Left lung (tissue), 4 donors: ENCODE measurements at regions not wholly inside any gene's neighbourhood (a gene's known extent, or its start where the extent isn't known, plus 50 kb on each side); places are given as distances from the start of the nearest gene placed in this dataset.

Experiments
- ATAC-seq: fragments of 200-7000 bp; cut with Tn5 transposase; one replicate; pipeline ENCODE4 v1.9.1; 2020; ENCODE audit warnings: moderate library complexity
- DNase-seq, 4 donors: peaks; one replicate each; pipeline ENCODE4 v3.0.0-alpha.2; 2013 to 2020
- H3K27ac ChIP-seq, 2 donors: fragments of 200-600 bp; sonication (generic) in 1 of 2; one replicate each; pipeline versions ENCODE4 v1.5.0 to v1.8.0; 2020 to 2021
- H3K27me3 ChIP-seq, 2 donors: fragments of 200-600 bp; sonication (generic) in 1 of 2; one replicate each; pipeline versions ENCODE4 v1.5.0 to v1.8.0; 2020 to 2021
- H3K36me3 ChIP-seq, 2 donors: fragments of 200-600 bp; sonication (generic) in 1 of 2; one replicate each; pipeline versions ENCODE4 v1.5.0 to v1.8.0; 2020 to 2021
- H3K4me1 ChIP-seq, 2 donors: fragments of 200-600 bp; one replicate each; pipeline ENCODE4 v1.8.0; 2021
- H3K4me3 ChIP-seq, 2 donors: fragments of 200-600 bp; sonication (generic) in 1 of 2; one replicate each; pipeline versions ENCODE4 v1.5.0 to v1.8.0; 2020 to 2021; ENCODE audit warnings: mild to moderate bottlenecking in 1 of 2
- H3K9me3 ChIP-seq, 2 donors: fragments of 200-600 bp; sonication (generic) in 1 of 2; one replicate each; pipeline versions ENCODE4 v1.5.0 to v1.8.0; 2020 to 2021
- intact Hi-C, 2 donors: fragments of 100-400 bp; cut with DNase I; formaldehyde crosslinking; loops; one replicate each; pipeline versions ENCODE4 v1.11.2 to v1.14.2; 2022
- TF ChIP-seq, protein P1 (sequence below), 2 donors: fragments of 200-600 bp; sonication (generic) in 1 of 2; IDR thresholded peaks; one replicate each; pipeline versions ENCODE4 v1.5.0 to v1.8.0; 2021; ENCODE audit warnings: antibody characterized with exemption in 2 of 2
- donor health status: DM: no; HTN: yes; CAD: no.
- donor health status: DM: no; HTN: no; CAD: no.

DNA sequence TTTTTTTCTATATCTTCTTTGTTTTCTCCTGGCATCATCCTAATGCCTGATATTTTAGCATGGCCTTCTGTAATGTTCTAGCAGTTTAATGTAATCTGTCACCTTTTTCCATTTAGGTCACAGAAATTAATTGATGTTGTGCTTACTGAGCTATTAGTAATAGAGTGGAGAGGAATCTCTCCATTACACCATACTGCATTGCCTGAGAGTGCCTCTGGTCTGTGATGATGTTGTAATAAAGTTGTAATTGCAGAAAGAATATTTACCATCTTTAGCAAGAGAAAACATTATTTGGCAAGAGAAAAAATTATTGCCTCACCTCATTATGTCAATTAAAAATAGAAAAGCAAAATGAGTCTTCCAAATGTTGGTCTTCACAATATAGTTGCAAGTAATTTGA lies 213.2 kb downstream of the KCNJ3 start:
- ATAC-seq (no peak), DNase-seq (no peak)
- Histone ChIP-seq H3K27me3 (no peaks in the 10 kb centered on the region), H3K4me3 (no peak overlapping the region), H3K27ac (no peak overlapping the region), H3K9me3 (peaks cover 0 to 3% of the 10 kb centered on the region in 2 donors), H3K36me3 (no peaks in the 10 kb centered on the region), H3K4me1 (no peaks in the 10 kb centered on the region)
- intact Hi-C loops, result no loop called here
- TF ChIP-seq, protein P1, sequence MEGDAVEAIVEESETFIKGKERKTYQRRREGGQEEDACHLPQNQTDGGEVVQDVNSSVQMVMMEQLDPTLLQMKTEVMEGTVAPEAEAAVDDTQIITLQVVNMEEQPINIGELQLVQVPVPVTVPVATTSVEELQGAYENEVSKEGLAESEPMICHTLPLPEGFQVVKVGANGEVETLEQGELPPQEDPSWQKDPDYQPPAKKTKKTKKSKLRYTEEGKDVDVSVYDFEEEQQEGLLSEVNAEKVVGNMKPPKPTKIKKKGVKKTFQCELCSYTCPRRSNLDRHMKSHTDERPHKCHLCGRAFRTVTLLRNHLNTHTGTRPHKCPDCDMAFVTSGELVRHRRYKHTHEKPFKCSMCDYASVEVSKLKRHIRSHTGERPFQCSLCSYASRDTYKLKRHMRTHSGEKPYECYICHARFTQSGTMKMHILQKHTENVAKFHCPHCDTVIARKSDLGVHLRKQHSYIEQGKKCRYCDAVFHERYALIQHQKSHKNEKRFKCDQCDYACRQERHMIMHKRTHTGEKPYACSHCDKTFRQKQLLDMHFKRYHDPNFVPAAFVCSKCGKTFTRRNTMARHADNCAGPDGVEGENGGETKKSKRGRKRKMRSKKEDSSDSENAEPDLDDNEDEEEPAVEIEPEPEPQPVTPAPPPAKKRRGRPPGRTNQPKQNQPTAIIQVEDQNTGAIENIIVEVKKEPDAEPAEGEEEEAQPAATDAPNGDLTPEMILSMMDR (IDR thresholded peaks at IDR 0.05), result no peak

DNA sequence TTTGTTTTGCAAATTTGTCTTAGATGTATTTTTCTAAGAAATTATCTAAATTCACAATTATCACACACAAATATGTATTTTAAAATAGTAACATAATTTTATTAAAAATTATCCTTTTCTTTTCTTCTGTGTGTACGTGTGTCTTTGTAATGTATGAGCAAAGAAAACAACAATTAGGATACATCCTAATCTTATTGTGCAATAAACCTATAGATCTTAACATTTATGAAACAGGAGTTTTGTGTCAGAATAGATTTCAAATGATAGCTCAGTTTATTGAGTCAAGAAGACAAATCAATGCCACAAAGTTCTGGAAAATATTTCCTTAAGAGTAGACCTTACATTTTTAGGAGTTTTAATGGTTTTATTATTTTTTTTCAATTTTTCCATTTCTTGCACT lies 212.2 kb downstream of the KCNJ3 start:
- intact Hi-C loops, result no loop called here
- TF ChIP-seq, protein P1 (IDR thresholded peaks at IDR 0.05), result no peak
- no peaks in the 10 kb centered on the region for H3K4me1 ChIP-seq
- no peak for DNase-seq
- no peak overlapping the region for H3K4me3 ChIP-seq
- H3K9me3 ChIP-seq, result peaks cover 0 to 3% of the 10 kb centered on the region in 2 donors
- ATAC-seq, result no peak
- H3K27me3 ChIP-seq, result no peaks in the 10 kb centered on the region
- H3K27ac ChIP-seq, result no peak overlapping the region
- H3K36me3 ChIP-seq, result no peaks in the 10 kb centered on the region

DNA sequence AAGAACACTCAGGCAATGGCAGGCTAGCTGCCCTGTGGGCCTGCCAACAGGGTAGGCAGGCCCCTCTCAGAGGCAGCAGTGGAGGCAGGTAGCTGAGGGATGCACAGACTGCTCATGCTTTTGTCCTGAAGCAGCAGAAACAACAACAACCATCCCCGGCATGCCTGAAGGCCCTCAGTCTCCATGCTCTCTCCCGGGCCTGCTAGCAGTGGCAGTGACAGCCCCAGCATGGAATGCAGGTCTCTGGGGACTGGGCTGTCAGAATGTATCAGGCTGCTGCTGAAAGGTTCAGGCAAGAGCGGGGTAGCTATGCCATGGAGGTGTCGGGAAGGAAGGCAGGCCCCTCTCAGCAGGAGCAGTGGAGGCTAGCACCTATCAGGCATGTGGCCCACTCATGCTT lies 209.8 kb downstream of the KCNJ3 start:
- intact Hi-C loops, result no loop called here
- TF ChIP-seq, protein P1 (IDR thresholded peaks at IDR 0.05), result no peak
- DNase-seq (peak in 1 of 4 donors; percentile 35), ATAC-seq (no peak)
- Histone ChIP-seq H3K4me3 (no peak overlapping the region), H3K9me3 (peaks cover 0 to 3% of the 10 kb centered on the region in 2 donors), H3K27me3 (no peaks in the 10 kb centered on the region), H3K36me3 (no peaks in the 10 kb centered on the region), H3K27ac (no peak overlapping the region), H3K4me1 (no peaks in the 10 kb centered on the region)
